Adrenal gland (tissue), 5 donors: ENCODE measurements at regions not wholly inside any gene's neighbourhood (a gene's known extent, or its start where the extent isn't known, plus 50 kb on each side); places are given as distances from the start of the nearest gene placed in this dataset.

Experiments used
- POLR2A ChIP-seq, 2 donors: fragments of 450-650 bp; IDR thresholded peaks; one replicate each; pipeline ENCODE4 v1.6.1; 2017; ENCODE audit warnings: antibody characterized with exemption in 2 of 2, mild to moderate bottlenecking in 2 of 2, moderate library complexity in 1 of 2
- TF ChIP-seq, protein P1 (sequence below), 6 experiments: fragments of 450-650 bp in 4 of 6; fragments of 200-600 bp in 2 of 6; sonication (generic) in 1 of 6; IDR thresholded peaks; 1 replicate in 5 of 6; 2 replicates in 1 of 6; pipeline versions ENCODE4 v1.5.1 to v1.8.0; 2016 to 2021; ENCODE audit warnings: antibody characterized with exemption in 6 of 6, mild to moderate bottlenecking in 2 of 6, moderate library complexity in 1 of 6
- donor health status: DM: no; HTN: no; CAD: no.

DNA sequence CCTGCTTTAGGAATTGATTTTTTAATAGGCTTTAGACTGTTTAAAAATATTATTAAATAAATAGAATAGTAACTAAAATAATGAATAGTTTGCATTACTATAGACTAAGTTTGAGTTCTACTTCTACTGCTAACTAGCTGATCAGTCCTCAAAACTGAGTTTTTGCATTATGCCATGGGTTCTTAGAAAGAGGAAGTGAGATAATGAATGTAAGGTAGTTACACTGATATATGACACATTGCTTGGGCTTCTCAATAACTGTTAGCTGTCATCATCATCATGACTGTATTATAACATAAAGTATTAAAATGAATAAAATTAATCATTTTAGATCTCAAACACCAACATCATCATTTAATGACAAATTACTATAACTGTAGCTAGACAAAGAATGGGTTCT, 949.7 kb downstream of the TRHDE start:
- TF ChIP-seq, protein P1, sequence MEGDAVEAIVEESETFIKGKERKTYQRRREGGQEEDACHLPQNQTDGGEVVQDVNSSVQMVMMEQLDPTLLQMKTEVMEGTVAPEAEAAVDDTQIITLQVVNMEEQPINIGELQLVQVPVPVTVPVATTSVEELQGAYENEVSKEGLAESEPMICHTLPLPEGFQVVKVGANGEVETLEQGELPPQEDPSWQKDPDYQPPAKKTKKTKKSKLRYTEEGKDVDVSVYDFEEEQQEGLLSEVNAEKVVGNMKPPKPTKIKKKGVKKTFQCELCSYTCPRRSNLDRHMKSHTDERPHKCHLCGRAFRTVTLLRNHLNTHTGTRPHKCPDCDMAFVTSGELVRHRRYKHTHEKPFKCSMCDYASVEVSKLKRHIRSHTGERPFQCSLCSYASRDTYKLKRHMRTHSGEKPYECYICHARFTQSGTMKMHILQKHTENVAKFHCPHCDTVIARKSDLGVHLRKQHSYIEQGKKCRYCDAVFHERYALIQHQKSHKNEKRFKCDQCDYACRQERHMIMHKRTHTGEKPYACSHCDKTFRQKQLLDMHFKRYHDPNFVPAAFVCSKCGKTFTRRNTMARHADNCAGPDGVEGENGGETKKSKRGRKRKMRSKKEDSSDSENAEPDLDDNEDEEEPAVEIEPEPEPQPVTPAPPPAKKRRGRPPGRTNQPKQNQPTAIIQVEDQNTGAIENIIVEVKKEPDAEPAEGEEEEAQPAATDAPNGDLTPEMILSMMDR (IDR thresholded peaks at IDR 0.05) = no peak
- TF ChIP-seq POLR2A (IDR thresholded peaks at IDR 0.05) = no peak
